ENCODE measurements at regions not wholly inside any gene's neighbourhood (a gene's known extent, or its start where the extent isn't known, plus 50 kb on each side); places are given as distances from the start of the nearest gene placed in this dataset.

DNA sequence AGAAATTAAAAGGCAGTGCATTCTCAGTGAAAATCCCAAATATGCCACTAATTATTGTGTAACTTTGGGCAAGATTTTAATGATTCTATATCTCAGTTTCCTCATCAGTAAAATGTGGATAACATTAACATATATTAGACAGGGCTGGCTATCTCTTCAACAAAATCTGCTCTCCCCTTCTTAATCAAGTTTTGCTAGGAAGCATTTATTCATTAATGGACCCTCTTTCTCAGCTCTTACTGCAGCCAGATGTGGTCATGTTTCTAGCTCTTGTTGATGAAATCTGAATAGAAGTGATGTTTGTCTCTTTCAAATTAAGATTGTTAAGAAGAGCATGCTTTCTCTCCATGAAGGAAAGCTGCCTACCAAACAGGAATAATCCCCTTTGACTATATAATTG, 84.4 kb upstream of the PPFIA2 start:
- Histone ChIP-seq H3K27ac (replicated peaks) (no peak overlapping the region), H3K9me3 (replicated peaks) (peaks cover 4% of the 10 kb centered on the region), H3K4me3 (no peak overlapping the region), H3K4me1 (no peaks in the 10 kb centered on the region), H3K36me3 (no peaks in the 10 kb centered on the region), H3K27me3 (ENCODE audit: low read depth) (no peaks in the 10 kb centered on the region)
- no peak for DNase-seq
- TF ChIP-seq CTCF (IDR thresholded peaks at IDR 0.05; ENCODE audit: borderline replicate concordance), result no peak
- intact Hi-C loops (cut with micrococcal nuclease), result no loop called here

- no peak overlapping the region for H3K4me3 ChIP-seq
- no peaks in the 10 kb centered on the region for H3K36me3 ChIP-seq
- TF ChIP-seq CTCF (IDR thresholded peaks at IDR 0.05; ENCODE audit: borderline replicate concordance), result no peak
- no peaks in the 10 kb centered on the region for H3K27me3 ChIP-seq (ENCODE audit: low read depth)
- no peaks in the 10 kb centered on the region for H3K4me1 ChIP-seq
- H3K27ac ChIP-seq (replicated peaks), result no peak overlapping the region
- peaks cover 4% of the 10 kb centered on the region for H3K9me3 ChIP-seq (replicated peaks)
- no peak for DNase-seq
- intact Hi-C loops (cut with micrococcal nuclease), result no loop called here
These were observed 76.6 kb upstream of the PPFIA2 start for GRCh38 chr12:81835783-81836182.

GRCh38 chr12:81819991-81820633, 61.0 kb upstream of the PPFIA2 start:
- H3K9me3 ChIP-seq (replicated peaks), result peaks cover 18% of the 10 kb centered on the region
- no peak overlapping the region for H3K4me3 ChIP-seq
- H3K36me3 ChIP-seq, result no peaks in the 10 kb centered on the region
- no peak for TF ChIP-seq CTCF (IDR thresholded peaks at IDR 0.05; ENCODE audit: borderline replicate concordance)
- H3K27ac ChIP-seq (replicated peaks), result no peak overlapping the region
- intact Hi-C loops (cut with micrococcal nuclease), result no loop called here
- no peaks in the 10 kb centered on the region for H3K4me1 ChIP-seq
- no peaks in the 10 kb centered on the region for H3K27me3 ChIP-seq (ENCODE audit: low read depth)
- no peak for DNase-seq

DNA sequence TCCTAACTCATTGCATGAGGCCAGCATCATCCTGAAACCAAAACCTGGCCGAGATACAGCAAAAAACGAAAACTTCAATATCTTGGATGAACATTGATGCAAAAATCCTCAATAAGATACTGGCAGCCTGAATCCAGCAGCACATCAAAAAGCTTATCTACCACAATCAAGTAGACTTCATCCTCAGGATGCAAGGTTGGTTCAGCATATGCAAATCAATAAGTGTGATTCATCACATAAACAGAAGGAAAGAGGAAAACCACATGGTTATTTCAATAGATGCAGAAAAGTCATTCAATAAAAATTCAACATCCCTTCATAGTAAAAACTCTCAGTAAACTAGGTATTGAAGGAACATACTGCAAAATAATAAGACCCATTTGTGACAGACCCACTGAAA, 56.5 kb upstream of the PPFIA2 start:
- no peak for TF ChIP-seq CTCF (IDR thresholded peaks at IDR 0.05; ENCODE audit: borderline replicate concordance)
- intact Hi-C loops (cut with micrococcal nuclease), result no loop called here
- H3K4me3 ChIP-seq, result no peak overlapping the region
- no peak overlapping the region for H3K27ac ChIP-seq (replicated peaks)
- H3K4me1 ChIP-seq, result no peaks in the 10 kb centered on the region
- no peaks in the 10 kb centered on the region for H3K36me3 ChIP-seq
- DNase-seq, result no peak
- no peaks in the 10 kb centered on the region for H3K27me3 ChIP-seq (ENCODE audit: low read depth)
- peaks cover 22% of the 10 kb centered on the region for H3K9me3 ChIP-seq (replicated peaks)

- DNase-seq, result no peak
- no peak overlapping the region for H3K4me3 ChIP-seq
- H3K27ac ChIP-seq (replicated peaks), result no peak overlapping the region
- peaks cover 10% of the 10 kb centered on the region for H3K9me3 ChIP-seq (replicated peaks)
- intact Hi-C loops (cut with micrococcal nuclease), result no loop called here
- no peaks in the 10 kb centered on the region for H3K4me1 ChIP-seq
- no peak for TF ChIP-seq CTCF (IDR thresholded peaks at IDR 0.05; ENCODE audit: borderline replicate concordance)
- no peaks in the 10 kb centered on the region for H3K27me3 ChIP-seq (ENCODE audit: low read depth)
- H3K36me3 ChIP-seq, result no peaks in the 10 kb centered on the region
These were observed 52.6 kb upstream of the PPFIA2 start for GRCh38 chr12:81811778-81812125.

Data from left ventricle myocardium inferior (tissue), 1 donor.